ENCODE measurements at regions not wholly inside any gene's neighbourhood (a gene's known extent, or its start where the extent isn't known, plus 50 kb on each side); places are given as distances from the start of the nearest gene placed in this dataset.

DNA sequence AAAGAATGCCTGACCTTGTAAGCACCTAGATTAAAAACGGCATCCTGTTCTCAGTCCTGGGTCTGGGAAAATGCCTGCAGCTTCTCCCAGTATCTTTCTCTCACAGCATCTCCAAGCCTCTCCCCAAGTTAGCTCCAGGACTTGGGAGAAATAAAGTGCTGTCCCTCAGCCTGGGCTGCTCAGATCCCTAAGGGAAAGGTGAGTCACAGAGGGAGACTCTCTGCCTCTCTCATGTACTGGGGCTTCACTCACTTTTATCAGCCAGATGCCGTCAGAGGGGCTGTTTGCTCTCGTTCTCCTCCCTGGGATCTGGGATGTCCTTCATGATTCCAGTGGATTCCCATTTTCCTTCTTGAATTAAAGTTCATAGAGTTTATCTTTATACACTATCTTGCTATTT, 293.6 kb downstream of the COL12A1 start:
- H3K4me3 ChIP-seq (ENCODE audit: low read length) = no peak overlapping the region
- H3K9me2 ChIP-seq (replicated peaks; ENCODE audit: low read length) = no peaks in the 10 kb centered on the region
- H3K79me2 ChIP-seq (ENCODE audit: low read length) = no peaks in the 10 kb centered on the region
- TF ChIP-seq CTCF (conservative IDR thresholded peaks at IDR 0.05; ENCODE audit: low read depth, low read length) (no peak), EZH2 (IDR thresholded peaks at IDR 0.05; ENCODE audit: low read length, unreplicated experiment) (no peak), EZH2phosphoT487 (IDR thresholded peaks at IDR 0.05; ENCODE audit: borderline replicate concordance, low read length) (no peak)
- H3K36me3 ChIP-seq (ENCODE audit: low read depth, low read length) = no peaks in the 10 kb centered on the region
- H2AFZ ChIP-seq (ENCODE audit: low read length) = no peak overlapping the region
- no peak overlapping the region for H3K4me2 ChIP-seq (ENCODE audit: low read length)
- H3K27ac ChIP-seq (ENCODE audit: low read length) = no peak overlapping the region
- CTCF ChIA-PET = no interaction called here
- BruUV-seq (replicated peaks) = no TSS peak
- POLR2A ChIA-PET (ENCODE audit: unreplicated experiment) = no interaction called here
- no peaks in the 10 kb centered on the region for H4K20me1 ChIP-seq (ENCODE audit: low read length)
- intact Hi-C loops (cut with micrococcal nuclease) = no loop called here
- H3K4me1 ChIP-seq (ENCODE audit: insufficient read depth, low read length) = no peaks in the 10 kb centered on the region
- ATAC-seq (no peak), DNase-seq (no peak)
- H3F3A ChIP-seq (ENCODE audit: low read length, unreplicated experiment) = no peaks in the 10 kb centered on the region
- H3K9ac ChIP-seq (ENCODE audit: low read length) = no peak overlapping the region
- H3K27me3 ChIP-seq (ENCODE audit: low read length) = no peaks in the 10 kb centered on the region
- H3K9me3 ChIP-seq (ENCODE audit: low read length) = no peaks in the 10 kb centered on the region

GRCh38 chr6:74902846-74903245, 303.0 kb downstream of the COL12A1 start:
- BruUV-seq (replicated peaks) = no TSS peak
- Histone ChIP-seq H3K79me2 (ENCODE audit: low read length) (no peaks in the 10 kb centered on the region), H3K4me1 (ENCODE audit: insufficient read depth, low read length) (0 out of 2 replicates have a peak, but pooled peaks cover 3% of the 10 kb centered on the region), H3K9me2 (replicated peaks; ENCODE audit: low read length) (no peaks in the 10 kb centered on the region), H3K27me3 (ENCODE audit: low read length) (no peaks in the 10 kb centered on the region), H4K20me1 (ENCODE audit: low read length) (no peaks in the 10 kb centered on the region), H3K9me3 (ENCODE audit: low read length) (no peaks in the 10 kb centered on the region), H3K9ac (ENCODE audit: low read length) (no peak overlapping the region), H3K4me2 (ENCODE audit: low read length) (no peak overlapping the region), H3K27ac (ENCODE audit: low read length) (no peak overlapping the region), H3K4me3 (ENCODE audit: low read length) (no peak overlapping the region), H2AFZ (ENCODE audit: low read length) (no peak overlapping the region), H3F3A (ENCODE audit: low read length, unreplicated experiment) (no peaks in the 10 kb centered on the region), H3K36me3 (ENCODE audit: low read depth, low read length) (no peaks in the 10 kb centered on the region)
- DNase-seq (no peak), ATAC-seq (no peak)
- intact Hi-C loops (cut with micrococcal nuclease) = no loop called here
- ChIA-PET POLR2A (ENCODE audit: unreplicated experiment) (no interaction called here), CTCF (interaction anchor here (1.6 kb wide), 1 partner anchor 306 kb away, joined by 5 read pairs; no protein-coding TSS in a partner anchor)
- no peak for TF ChIP-seq EZH2phosphoT487 (IDR thresholded peaks at IDR 0.05; ENCODE audit: borderline replicate concordance, low read length)
- no peak for TF ChIP-seq EZH2 (IDR thresholded peaks at IDR 0.05; ENCODE audit: low read length, unreplicated experiment)
- no peak for TF ChIP-seq CTCF (conservative IDR thresholded peaks at IDR 0.05; ENCODE audit: low read depth, low read length)

- Histone ChIP-seq H3K9me2 (replicated peaks; ENCODE audit: low read length) (no peaks in the 10 kb centered on the region), H3K36me3 (ENCODE audit: low read depth, low read length) (no peaks in the 10 kb centered on the region), H3K4me3 (ENCODE audit: low read length) (no peak overlapping the region), H3K27me3 (ENCODE audit: low read length) (no peaks in the 10 kb centered on the region), H3K9me3 (ENCODE audit: low read length) (no peaks in the 10 kb centered on the region), H3F3A (ENCODE audit: low read length, unreplicated experiment) (no peaks in the 10 kb centered on the region), H3K27ac (ENCODE audit: low read length) (no peak overlapping the region), H3K4me1 (ENCODE audit: insufficient read depth, low read length) (0 out of 2 replicates have a peak, but pooled peaks cover 3% of the 10 kb centered on the region), H3K9ac (ENCODE audit: low read length) (no peak overlapping the region), H2AFZ (ENCODE audit: low read length) (no peak overlapping the region), H3K79me2 (ENCODE audit: low read length) (no peaks in the 10 kb centered on the region), H4K20me1 (ENCODE audit: low read length) (no peaks in the 10 kb centered on the region), H3K4me2 (ENCODE audit: low read length) (no peak overlapping the region)
- DNase-seq (no peak), ATAC-seq (no peak)
- intact Hi-C loops (cut with micrococcal nuclease) = no loop called here
- TF ChIP-seq EZH2 (IDR thresholded peaks at IDR 0.05; ENCODE audit: low read length, unreplicated experiment) = no peak
- no peak for TF ChIP-seq EZH2phosphoT487 (IDR thresholded peaks at IDR 0.05; ENCODE audit: borderline replicate concordance, low read length)
- TF ChIP-seq CTCF (conservative IDR thresholded peaks at IDR 0.05; ENCODE audit: low read depth, low read length) = no peak
- BruUV-seq (replicated peaks) = no TSS peak
- ChIA-PET POLR2A (ENCODE audit: unreplicated experiment) (interaction anchor here (0.6 to 0.7 kb wide), 2 partner anchors 836 to 1072 kb away, joined by 3 to 4 read pairs; no protein-coding TSS in a partner anchor), CTCF (interaction anchor here (1.6 kb wide), 1 partner anchor 307 kb away, joined by 5 read pairs; no protein-coding TSS in a partner anchor)
Measured at GRCh38 chr6:74902089-74902488, 303.8 kb downstream of the COL12A1 start.
